ENCODE measurements at regions not wholly inside any gene's neighbourhood (a gene's known extent, or its start where the extent isn't known, plus 50 kb on each side); places are given as distances from the start of the nearest gene placed in this dataset.
"Not testable (repeated sequence)": the region's sequence is repeated elsewhere in the genome, so short reads cannot be mapped to it uniquely, and the experiment has no call there.

DNA sequence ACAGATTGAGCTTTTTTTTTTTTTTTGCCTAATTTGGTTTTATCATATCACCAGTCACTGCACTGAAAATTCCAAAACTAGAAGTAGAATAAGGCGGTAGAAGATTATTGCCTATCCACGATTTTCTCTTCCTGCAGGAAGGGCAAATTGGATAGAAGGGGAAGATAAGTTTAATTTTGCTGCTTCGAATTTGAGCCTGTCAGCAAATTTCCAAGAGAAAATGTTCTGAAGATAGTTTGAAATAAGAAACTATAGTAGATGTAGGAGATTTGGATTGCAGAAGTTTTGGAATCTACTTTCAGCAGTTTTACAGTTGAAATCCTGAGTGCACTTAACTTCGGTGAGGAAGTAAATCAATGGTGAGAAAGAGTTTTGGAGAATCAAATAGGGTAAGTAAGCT is 164.9 kb downstream of the PTBP2 start:
- intact Hi-C loops (cut with DNase I), result no loop called here
- H3K4me1 ChIP-seq, result no peaks in the 10 kb centered on the region
- ATAC-seq (no peak), DNase-seq (no peak), FAIRE-seq (no peak)
- H3K36me3 ChIP-seq, result no peaks in the 10 kb centered on the region
- H3K9me3 ChIP-seq, result no peaks in the 10 kb centered on the region
- H3K27ac ChIP-seq, result no peak overlapping the region
- no peaks in the 10 kb centered on the region for H3K27me3 ChIP-seq
- TF ChIP-seq, protein P1, sequence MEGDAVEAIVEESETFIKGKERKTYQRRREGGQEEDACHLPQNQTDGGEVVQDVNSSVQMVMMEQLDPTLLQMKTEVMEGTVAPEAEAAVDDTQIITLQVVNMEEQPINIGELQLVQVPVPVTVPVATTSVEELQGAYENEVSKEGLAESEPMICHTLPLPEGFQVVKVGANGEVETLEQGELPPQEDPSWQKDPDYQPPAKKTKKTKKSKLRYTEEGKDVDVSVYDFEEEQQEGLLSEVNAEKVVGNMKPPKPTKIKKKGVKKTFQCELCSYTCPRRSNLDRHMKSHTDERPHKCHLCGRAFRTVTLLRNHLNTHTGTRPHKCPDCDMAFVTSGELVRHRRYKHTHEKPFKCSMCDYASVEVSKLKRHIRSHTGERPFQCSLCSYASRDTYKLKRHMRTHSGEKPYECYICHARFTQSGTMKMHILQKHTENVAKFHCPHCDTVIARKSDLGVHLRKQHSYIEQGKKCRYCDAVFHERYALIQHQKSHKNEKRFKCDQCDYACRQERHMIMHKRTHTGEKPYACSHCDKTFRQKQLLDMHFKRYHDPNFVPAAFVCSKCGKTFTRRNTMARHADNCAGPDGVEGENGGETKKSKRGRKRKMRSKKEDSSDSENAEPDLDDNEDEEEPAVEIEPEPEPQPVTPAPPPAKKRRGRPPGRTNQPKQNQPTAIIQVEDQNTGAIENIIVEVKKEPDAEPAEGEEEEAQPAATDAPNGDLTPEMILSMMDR (IDR thresholded peaks at IDR 0.05), result no peak
- WGBS, 2 donors, result 55 to 75% methylated on average over 4 of the region's 4 CpGs
- H3K4me3 ChIP-seq, result no peak overlapping the region

GRCh38 chr1:96887501-96887900 is 165.9 kb downstream of the PTBP2 start:
- Histone ChIP-seq H3K4me1 (no peaks in the 10 kb centered on the region), H3K27ac (no peak overlapping the region), H3K9me3 (no peaks in the 10 kb centered on the region), H3K27me3 (no peaks in the 10 kb centered on the region), H3K36me3 (no peaks in the 10 kb centered on the region), H3K4me3 (no peak overlapping the region)
- TF ChIP-seq, protein P1 (IDR thresholded peaks at IDR 0.05), result no peak
- ATAC-seq (no peak), DNase-seq (no peak), FAIRE-seq (no peak)
- WGBS, 2 donors, result 76 to 83% methylated on average over 1 of the region's 1 CpG
- intact Hi-C loops (cut with DNase I), result no loop called here

DNA sequence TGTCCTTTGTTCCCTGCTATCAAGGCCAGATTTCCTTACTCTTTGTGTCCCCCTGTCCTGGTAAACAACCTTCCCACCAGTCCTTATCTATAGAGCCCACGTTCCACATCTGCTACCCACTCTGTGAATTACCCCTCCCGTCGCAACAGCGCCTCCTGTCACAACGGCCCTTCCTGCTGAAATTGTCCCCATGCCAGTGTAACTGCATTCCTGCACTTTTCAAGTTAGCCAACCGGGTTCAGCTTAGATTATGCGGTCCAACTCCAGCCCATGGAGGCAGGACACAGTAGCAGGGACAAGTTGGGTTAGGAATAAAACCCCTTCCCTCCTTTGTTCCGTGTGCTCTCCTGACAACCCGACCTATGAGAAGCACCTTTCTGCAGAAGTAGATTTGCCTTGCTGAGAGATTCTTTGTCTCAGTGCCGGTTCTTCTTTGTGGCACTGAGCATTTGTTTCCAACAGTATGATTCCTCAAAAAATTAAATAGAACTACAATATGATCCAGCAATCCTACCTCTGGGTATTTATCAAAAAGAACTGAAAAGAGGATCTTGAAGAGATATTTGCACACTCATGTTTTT is 180.3 kb downstream of the PTBP2 start:
- no peak overlapping the region for H3K27ac ChIP-seq
- TF ChIP-seq, protein P1 (IDR thresholded peaks at IDR 0.05), result no peak
- H3K27me3 ChIP-seq, result no peaks in the 10 kb centered on the region
- FAIRE-seq (no peak), ATAC-seq (no peak), DNase-seq (no peak)
- no peak overlapping the region for H3K4me3 ChIP-seq
- H3K9me3 ChIP-seq, result no peaks in the 10 kb centered on the region
- intact Hi-C loops (cut with DNase I), result no loop called here
- 74 to 83% methylated on average over 10 of the region's 10 CpGs for WGBS, 2 donors
- H3K4me1 ChIP-seq, result no peaks in the 10 kb centered on the region
- H3K36me3 ChIP-seq, result no peaks in the 10 kb centered on the region

- no peaks in the 10 kb centered on the region for H3K27me3 ChIP-seq
- no peak for DNase-seq
- FAIRE-seq, result no peak
- H3K4me1 ChIP-seq, result no peaks in the 10 kb centered on the region
- H3K36me3 ChIP-seq, result no peaks in the 10 kb centered on the region
- TF ChIP-seq, protein P1 (IDR thresholded peaks at IDR 0.05), result no peak
- no peak overlapping the region for H3K27ac ChIP-seq
- H3K4me3 ChIP-seq, result no peak overlapping the region
- 62 to 70% methylated on average over 5 of the region's 5 CpGs for WGBS, 2 donors
- H3K9me3 ChIP-seq, result no peaks in the 10 kb centered on the region
- intact Hi-C loops (cut with DNase I), result no loop called here
- ATAC-seq, result no peak
These were observed 190.7 kb downstream of the PTBP2 start for GRCh38 chr1:96912248-96912647.

GRCh38 chr1:96915701-96916100 is 194.1 kb downstream of the PTBP2 start:
- intact Hi-C loops (cut with DNase I); DNase-seq; ATAC-seq; H3K36me3 ChIP-seq; H3K4me3 ChIP-seq; FAIRE-seq; H3K4me1 ChIP-seq; H3K27ac ChIP-seq; H3K9me3 ChIP-seq; H3K27me3 ChIP-seq: not testable (repeated sequence)
- WGBS, 2 donors, result 38 to 49% methylated on average over 3 of the region's 3 CpGs

Data from pancreas (tissue), 10 donors.